H1 (cell line): ENCODE measurements at regions not wholly inside any gene's neighbourhood (a gene's known extent, or its start where the extent isn't known, plus 50 kb on each side); places are given as distances from the start of the nearest gene placed in this dataset.
A peak's percentile ranks its signal among the peaks of the same experiment; 100 is the strongest.

Experiments
- CTCF ChIA-PET: fragments of 300-600 bp; sonication (Branson Sonifier 250); formaldehyde crosslinking; loops from one replicate; lab custom pipeline; 2021; ENCODE audit not compliant: partially characterized antibody; lab: Charles Lee
- POLR2A ChIA-PET: fragments of 300-600 bp; sonication (Branson Sonifier 250); formaldehyde crosslinking; loops from one replicate; lab custom pipeline; 2021; ENCODE audit warnings: inconsistent platforms; ENCODE audit not compliant: partially characterized antibody; lab: Charles Lee
- DNase-seq, 2 experiments: peaks; one replicate each; pipeline versions ENCODE4 v3.0.0 to v3.0.0-alpha.2; 2010 to 2022; ENCODE audit warnings: low spot score in 2 of 2, low read depth in 1 of 2, mixed read lengths in 1 of 2
- FAIRE-seq: peaks from 2 replicates; lab custom pipeline; 2011; peaks lifted over from hg19 to GRCh38; lab: Jason Lieb, UNC
- H2AFZ ChIP-seq: 2 replicates; pipeline ENCODE4 v1.8.1; 2012; ENCODE audit warnings: low read length, inconsistent platforms
- H2AK5ac ChIP-seq: 2 replicates; pipeline ENCODE4 v1.6.1; 2013; ENCODE audit warnings: low read depth, low read length
- H2BK120ac ChIP-seq: replicated peaks from 2 replicates; pipeline ENCODE3; 2013; ENCODE audit warnings: low read depth, low read length, inconsistent platforms
- H2BK12ac ChIP-seq: 2 replicates; pipeline ENCODE4 v1.6.1; 2013; ENCODE audit warnings: low read depth, low read length
- H2BK15ac ChIP-seq: 2 replicates; pipeline ENCODE4 v1.6.1; 2013; ENCODE audit warnings: low read length
- H2BK20ac ChIP-seq: 2 replicates; pipeline ENCODE4 v1.6.1; 2013; ENCODE audit warnings: low read length
- H2BK5ac ChIP-seq: 2 replicates; pipeline ENCODE4 v1.6.1; 2013; ENCODE audit warnings: low read depth, low read length
- H3K14ac ChIP-seq: 2 replicates; pipeline ENCODE4 v1.6.1; 2013; ENCODE audit warnings: inconsistent platforms; ENCODE audit not compliant: insufficient read length
- H3K18ac ChIP-seq: 2 replicates; pipeline ENCODE4 v1.6.1; 2013; ENCODE audit warnings: low read length; ENCODE audit errors: extremely low read depth
- H3K23ac ChIP-seq: 2 replicates; pipeline ENCODE4 v1.6.1; 2013; ENCODE audit warnings: inconsistent platforms; ENCODE audit not compliant: insufficient read length
- H3K23me2 ChIP-seq: 2 replicates; pipeline ENCODE4 v1.6.1; 2013; ENCODE audit warnings: low read depth, low read length
- H3K27ac ChIP-seq: 2 replicates; pipeline ENCODE4 v1.6.1; 2011; ENCODE audit warnings: low read depth, low read length, inconsistent platforms
- H3K27me3 ChIP-seq, 4 experiments: replicated peaks in 1 of 4; 1 replicate in 1 of 4; 2 replicates in 3 of 4; pipeline versions ENCODE4 v1.6.1 to v1.8.1; 2011 to 2013; ENCODE audit warnings: low read length in 3 of 4, mild to moderate bottlenecking in 3 of 4, inconsistent platforms in 2 of 4, mixed read lengths in 2 of 4, moderate library complexity in 1 of 4; ENCODE audit not compliant: control insufficient read depth in 3 of 4, insufficient read depth in 3 of 4; ENCODE audit errors: extremely low read depth in 1 of 4
- H3K36me3 ChIP-seq, 4 experiments: 2 replicates each; pipeline versions ENCODE4 v1.6.1 to v1.8.1; 2011 to 2013; ENCODE audit warnings: mild to moderate bottlenecking in 4 of 4, low read length in 3 of 4, moderate library complexity in 2 of 4, control low read depth in 1 of 4, inconsistent platforms in 1 of 4; ENCODE audit not compliant: insufficient read depth in 4 of 4, control insufficient read depth in 2 of 4
- H3K4ac ChIP-seq: replicated peaks from 2 replicates; pipeline ENCODE3; 2013; ENCODE audit warnings: low read length, low read depth, mixed read lengths, inconsistent platforms; ENCODE audit not compliant: insufficient read length
- H3K4me1 ChIP-seq, 4 experiments: replicated peaks in 1 of 4; 1 replicate in 1 of 4; 2 replicates in 3 of 4; pipeline versions ENCODE4 v1.6.1 to v1.8.1; 2011 to 2013; ENCODE audit warnings: low read length in 3 of 4, inconsistent platforms in 2 of 4, mixed read lengths in 1 of 4; ENCODE audit not compliant: insufficient read depth in 4 of 4, control insufficient read depth in 3 of 4
- H3K4me2 ChIP-seq, 2 experiments: 2 replicates each; pipeline versions ENCODE4 v1.6.1 to v1.8.1; 2011 to 2013; ENCODE audit warnings: low read depth in 2 of 2, low read length in 2 of 2, control low read depth in 1 of 2, inconsistent platforms in 1 of 2, mild to moderate bottlenecking in 1 of 2; ENCODE audit not compliant: insufficient read depth in 1 of 2
- H3K4me3 ChIP-seq, 4 experiments: fragments of 200-600, 300-600 bp in 1 of 4; sonication (generic), shearing (Covaris generic), sonication (Bioruptor Twin) in 1 of 4; 2 replicates each; pipeline versions ENCODE4 v1.5.1 to v1.8.1; 2011 to 2016; ENCODE audit warnings: low read length in 4 of 4, low read depth in 3 of 4, control low read depth in 2 of 4, inconsistent platforms in 2 of 4, mild to moderate bottlenecking in 2 of 4, mixed read lengths in 1 of 4, moderate library complexity in 1 of 4; ENCODE audit not compliant: insufficient read depth in 2 of 4; ENCODE audit errors: extremely low read depth in 1 of 4
- H3K56ac ChIP-seq: replicated peaks from 2 replicates; pipeline ENCODE3; 2013; ENCODE audit warnings: low read depth, mild to moderate bottlenecking, mixed read lengths, low read length, inconsistent platforms; ENCODE audit not compliant: insufficient read length
- H3K79me1 ChIP-seq: 2 replicates; pipeline ENCODE4 v1.6.1; 2013; ENCODE audit warnings: low read depth, low read length, control low read depth
- H3K79me2 ChIP-seq, 2 experiments: 2 replicates each; pipeline versions ENCODE4 v1.6.1 to v1.8.1; 2012 to 2013; ENCODE audit warnings: low read length in 2 of 2, mild to moderate bottlenecking in 2 of 2, inconsistent platforms in 1 of 2; ENCODE audit not compliant: insufficient read depth in 2 of 2, control insufficient read depth in 1 of 2
- H3K9ac ChIP-seq, 4 experiments: replicated peaks in 1 of 4; 1 replicate in 1 of 4; 2 replicates in 3 of 4; pipeline versions ENCODE4 v1.6.1 to v1.8.1; 2011 to 2013; ENCODE audit warnings: low read depth in 3 of 4, low read length in 3 of 4, control low read depth in 2 of 4, mild to moderate bottlenecking in 2 of 4, moderate library complexity in 2 of 4, inconsistent platforms in 1 of 4; ENCODE audit errors: extremely low read depth in 1 of 4
- H3K9me3 ChIP-seq, 2 experiments: 2 replicates each; pipeline versions ENCODE4 v1.6.1 to v1.8.1; 2012 to 2013; ENCODE audit warnings: mild to moderate bottlenecking in 2 of 2, moderate library complexity in 2 of 2, control low read depth in 1 of 2, inconsistent platforms in 1 of 2, low read depth in 1 of 2, low read length in 1 of 2, mixed read lengths in 1 of 2; ENCODE audit not compliant: insufficient read depth in 2 of 2
- H4K20me1 ChIP-seq, 2 experiments: replicated peaks in 1 of 2; 2 replicates each; pipeline versions ENCODE3 to v1.8.1; 2011 to 2013; ENCODE audit warnings: inconsistent platforms in 2 of 2, low read length in 2 of 2, mild to moderate bottlenecking in 1 of 2; ENCODE audit not compliant: insufficient read depth in 2 of 2, control insufficient read depth in 1 of 2
- H4K5ac ChIP-seq: 2 replicates; pipeline ENCODE4 v1.6.1; 2013; ENCODE audit warnings: low read length, low read depth, mixed read lengths, inconsistent platforms; ENCODE audit not compliant: insufficient read length
- H4K8ac ChIP-seq: 2 replicates; pipeline ENCODE4 v1.8.0; 2013; ENCODE audit warnings: mild to moderate bottlenecking, moderate library complexity, low read length, inconsistent platforms; ENCODE audit not compliant: insufficient read depth; ENCODE audit errors: extremely low read depth
- H4K91ac ChIP-seq: replicated peaks from 2 replicates; pipeline ENCODE3; 2013; ENCODE audit warnings: low read length, mixed read lengths, inconsistent platforms; ENCODE audit not compliant: insufficient read length
- BACH1 ChIP-seq: IDR thresholded peaks from 2 replicates; pipeline ENCODE4 v1.6.1; 2012; ENCODE audit warnings: low read length, improper control_type of control experiment
- CBX5 ChIP-seq: fragments of 300-800, 300-1000 bp; sonication (generic); IDR thresholded peaks from 2 replicates; pipeline ENCODE4 v1.7.1; 2016; ENCODE audit warnings: antibody characterized with exemption, low read length, low read depth
- CBX8 ChIP-seq: fragments of 300-800, 300-1000 bp; sonication (generic); IDR thresholded peaks from 2 replicates; pipeline ENCODE4 v1.7.1; 2016; ENCODE audit warnings: low read depth, low read length, borderline replicate concordance
- EGR1 ChIP-seq: IDR thresholded peaks from 2 replicates; pipeline ENCODE4 v1.6.1; 2011; ENCODE audit warnings: low read depth, low read length, borderline replicate concordance
- JUND ChIP-seq: IDR thresholded peaks from 2 replicates; pipeline ENCODE4 v1.6.1; 2011; ENCODE audit warnings: mild to moderate bottlenecking, improper control_type of control experiment, low read length
- MAFK ChIP-seq: IDR thresholded peaks from 2 replicates; pipeline ENCODE4 v1.6.1; 2012; ENCODE audit warnings: low read depth, mild to moderate bottlenecking, improper control_type of control experiment, low read length
- RBBP5 ChIP-seq: IDR thresholded peaks from 2 replicates; pipeline ENCODE4 v1.7.1; 2012; ENCODE audit warnings: low read depth, mild to moderate bottlenecking, inconsistent platforms, low read length, moderate library complexity, borderline replicate concordance
- RXRA ChIP-seq: IDR thresholded peaks from 2 replicates; pipeline ENCODE4 v1.6.1; 2011; ENCODE audit warnings: low read depth, mild to moderate bottlenecking, low read length, moderate library complexity; ENCODE audit not compliant: insufficient read depth
- SP4 ChIP-seq: IDR thresholded peaks from 2 replicates; pipeline ENCODE4 v1.6.1; 2012; ENCODE audit warnings: low read length, inconsistent platforms
- WGBS, 2 experiments: shearing (Covaris generic) in 1 of 2; methylation state at CpG; one replicate each; pipeline versions ENCODE4 v1.1.6 to v1.1.7; 2013 to 2015; ENCODE audit warnings: low lambda C conversion rate in 2 of 2, mixed read lengths in 2 of 2, inconsistent platforms in 1 of 2, low coverage in 1 of 2, missing lambda C conversion rate in 1 of 2; ENCODE audit not compliant: insufficient replicate concordance in 2 of 2, insufficient coverage in 1 of 2, insufficient read length in 1 of 2; ENCODE audit errors: extremely low coverage in 1 of 2, missing lambda C conversion rate in 1 of 2; 5-methylcytosine and 5-hydroxymethylcytosine counted together
- TF ChIP-seq, protein P1 (sequence below): IDR thresholded peaks from 2 replicates; pipeline ENCODE4 v1.6.1; 2011; ENCODE audit warnings: low read length, improper control_type of control experiment
- TF ChIP-seq, protein P2 (sequence below): IDR thresholded peaks from 2 replicates; pipeline ENCODE4 v1.6.1; 2012; ENCODE audit warnings: inconsistent platforms

DNA sequence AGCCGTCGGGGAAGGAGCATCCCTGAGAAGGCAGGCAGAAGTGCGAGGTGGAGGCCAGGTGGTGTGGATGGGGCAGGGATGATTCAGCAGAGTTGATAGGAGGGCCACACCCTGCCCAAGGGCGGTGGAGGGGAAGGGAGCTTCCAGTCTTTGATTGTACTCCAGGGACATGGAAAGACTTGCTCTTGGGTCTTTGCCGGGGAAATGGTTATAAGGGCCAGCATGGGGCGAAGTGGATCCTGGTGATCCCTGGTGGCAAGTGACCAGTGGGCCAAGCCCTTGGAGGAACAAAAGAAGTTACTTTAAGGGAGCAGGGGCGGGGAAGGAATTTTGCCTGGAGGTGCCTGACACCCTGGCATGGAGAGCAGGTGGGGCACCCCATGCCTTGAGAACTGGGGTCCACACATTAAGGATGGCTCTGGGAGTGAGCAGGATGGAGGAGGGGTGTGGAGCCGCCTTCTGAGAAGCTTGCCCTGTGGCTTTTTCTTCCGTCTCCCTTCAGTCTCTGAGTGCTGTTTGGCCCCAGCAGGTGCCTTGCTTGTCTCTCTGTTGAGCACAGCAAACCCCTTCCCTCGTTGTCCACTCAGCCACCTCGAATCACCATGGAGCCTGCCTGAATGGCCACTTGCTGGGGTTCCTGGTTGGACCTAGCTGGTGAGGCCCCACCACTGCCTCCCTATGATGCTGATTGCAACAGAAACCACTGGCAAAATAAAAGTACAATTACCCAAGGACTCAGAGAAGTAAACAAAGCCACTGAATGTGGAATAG lies 83.9 kb downstream of the RAMP3 start:
- Histone ChIP-seq H2BK5ac (no peak overlapping the region), H3K14ac (no peak overlapping the region), H2BK120ac (no peak overlapping the region), H3K27ac (no peak overlapping the region), H3K18ac (no peak overlapping the region), H3K23me2 (no peaks in the 10 kb centered on the region), H2BK15ac (no peak overlapping the region), H4K91ac (no peak overlapping the region), H3K9me3 (no peaks in the 10 kb centered on the region), H2BK20ac (no peak overlapping the region), H3K79me2 (no peaks in the 10 kb centered on the region), H3K79me1 (no peaks in the 10 kb centered on the region), H4K5ac (no peak overlapping the region), H3K9ac (no peak overlapping the region), H4K8ac (peak overlapping the region; percentile 16; the same call in 1 of the 2 replicates), H3K56ac (no peak overlapping the region), H2AK5ac (no peak overlapping the region), H3K23ac (no peak overlapping the region), H3K36me3 (no peaks in the 10 kb centered on the region), H3K4ac (no peak overlapping the region), H3K4me2 (no peak overlapping the region), H3K4me1 (no peaks in the 10 kb centered on the region; a peak in 1 of 7 replicates), H2AFZ (no peak overlapping the region), H2BK12ac (no peak overlapping the region), H3K4me3 (no peak overlapping the region), H3K27me3 (no peaks in the 10 kb centered on the region; a peak in 1 of 7 replicates), H4K20me1 (peaks cover 0 to 2% of the 10 kb centered on the region in 2 experiments)
- 80% methylated on average over 11 of the region's 11 CpGs; no CpG with 5 or more reads in 1 of the 2 experiments for WGBS, 2 experiments
- no peak for TF ChIP-seq SP4
- TF ChIP-seq RXRA, result no peak
- TF ChIP-seq MAFK, result no peak
- TF ChIP-seq, protein P1, sequence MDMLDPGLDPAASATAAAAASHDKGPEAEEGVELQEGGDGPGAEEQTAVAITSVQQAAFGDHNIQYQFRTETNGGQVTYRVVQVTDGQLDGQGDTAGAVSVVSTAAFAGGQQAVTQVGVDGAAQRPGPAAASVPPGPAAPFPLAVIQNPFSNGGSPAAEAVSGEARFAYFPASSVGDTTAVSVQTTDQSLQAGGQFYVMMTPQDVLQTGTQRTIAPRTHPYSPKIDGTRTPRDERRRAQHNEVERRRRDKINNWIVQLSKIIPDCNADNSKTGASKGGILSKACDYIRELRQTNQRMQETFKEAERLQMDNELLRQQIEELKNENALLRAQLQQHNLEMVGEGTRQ, result no peak
- no peak for TF ChIP-seq RBBP5
- TF ChIP-seq, protein P2, sequence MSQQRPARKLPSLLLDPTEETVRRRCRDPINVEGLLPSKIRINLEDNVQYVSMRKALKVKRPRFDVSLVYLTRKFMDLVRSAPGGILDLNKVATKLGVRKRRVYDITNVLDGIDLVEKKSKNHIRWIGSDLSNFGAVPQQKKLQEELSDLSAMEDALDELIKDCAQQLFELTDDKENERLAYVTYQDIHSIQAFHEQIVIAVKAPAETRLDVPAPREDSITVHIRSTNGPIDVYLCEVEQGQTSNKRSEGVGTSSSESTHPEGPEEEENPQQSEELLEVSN, result no peak
- TF ChIP-seq CBX8, result no peak
- no peak for TF ChIP-seq JUND
- no peak for TF ChIP-seq BACH1
- no peak for TF ChIP-seq EGR1
- no peak for TF ChIP-seq CBX5
- CTCF ChIA-PET, result interaction anchor here (0.9 to 2.7 kb wide), 4 partner anchors 9 to 87 kb away, joined by 3 to 20 read pairs (median 4); no protein-coding TSS in a partner anchor
- POLR2A ChIA-PET, result no interaction called here
- FAIRE-seq, result no peak
- peak in 1 of 2 experiments; percentile 38 for DNase-seq
